Loucy (cell line): ENCODE measurements at regions not wholly inside any gene's neighbourhood (a gene's known extent, or its start where the extent isn't known, plus 50 kb on each side); places are given as distances from the start of the nearest gene placed in this dataset.

Experiments used
- H2AFZ ChIP-seq: fragments of 200-600 bp; sonication (generic); 2 replicates; pipeline ENCODE4 v1.6.0; 2016; ENCODE audit warnings: antibody characterized with exemption, mild to moderate bottlenecking, low read length, moderate library complexity
- H3F3A ChIP-seq: fragments of 200-600 bp; 2 replicates; pipeline ENCODE4 v1.6.0; 2016; ENCODE audit warnings: antibody characterized with exemption, low read depth, mild to moderate bottlenecking
- H3K27me3 ChIP-seq: fragments of 200-600 bp; sonication (generic); 2 replicates; pipeline ENCODE4 v1.6.1; 2014; ENCODE audit warnings: low read length, mild to moderate bottlenecking; ENCODE audit not compliant: insufficient read depth, poor library complexity, severe bottlenecking
- H3K36me3 ChIP-seq: fragments of 200-600 bp; sonication (generic); 2 replicates; pipeline ENCODE4 v1.6.1; 2016; ENCODE audit warnings: low read length; ENCODE audit not compliant: insufficient read depth
- H3K4me1 ChIP-seq: fragments of 200-600 bp; sonication (generic); 2 replicates; pipeline ENCODE4 v1.5.1; 2014; ENCODE audit warnings: low read length, mild to moderate bottlenecking; ENCODE audit not compliant: insufficient read depth, poor library complexity, severe bottlenecking
- H3K4me2 ChIP-seq: fragments of 200-600 bp; sonication (generic); 2 replicates; pipeline ENCODE4 v1.6.0; 2014; ENCODE audit warnings: antibody characterized with exemption, low read length, low read depth, mild to moderate bottlenecking; ENCODE audit not compliant: poor library complexity, severe bottlenecking
- H3K4me3 ChIP-seq: fragments of 200-600 bp; sonication (generic); 2 replicates; pipeline ENCODE4 v1.5.1; 2014; ENCODE audit warnings: low read length, mild to moderate bottlenecking, mixed read lengths; ENCODE audit not compliant: poor library complexity, severe bottlenecking
- H3K79me2 ChIP-seq: fragments of 200-600 bp; sonication (generic); 2 replicates; pipeline ENCODE4 v1.6.1; 2014; ENCODE audit warnings: low read length; ENCODE audit not compliant: insufficient read depth
- H3K9ac ChIP-seq: fragments of 200-600 bp; sonication (generic); 2 replicates; pipeline ENCODE4 v1.6.0; 2014; ENCODE audit warnings: mild to moderate bottlenecking, low read depth, low read length, moderate library complexity; ENCODE audit not compliant: poor library complexity, severe bottlenecking
- H3K9me2 ChIP-seq: fragments of 200-600 bp; sonication (generic); replicated peaks from 2 replicates; pipeline ENCODE4 v1.6.1; 2016; ENCODE audit warnings: low read depth, low read length, mixed read lengths
- H3K9me3 ChIP-seq: fragments of 200-600 bp; sonication (generic); 2 replicates; pipeline ENCODE4 v1.6.1; 2014; ENCODE audit warnings: mild to moderate bottlenecking, antibody characterized with exemption, low read length, low read depth; ENCODE audit not compliant: insufficient read depth
- H4K20me1 ChIP-seq: fragments of 200-600 bp; sonication (generic); 2 replicates; pipeline ENCODE4 v1.6.0; 2014; ENCODE audit warnings: antibody characterized with exemption, low read length, mild to moderate bottlenecking; ENCODE audit not compliant: insufficient read depth, poor library complexity, severe bottlenecking
- CTCF ChIP-seq: fragments of 200-600 bp; sonication (generic); conservative IDR thresholded peaks from 2 replicates; pipeline ENCODE4 v1.5.1; 2014; ENCODE audit warnings: mild to moderate bottlenecking, antibody characterized with exemption, low read length
- EZH2phosphoT487 ChIP-seq: fragments of 200-600 bp; IDR thresholded peaks from 2 replicates; pipeline ENCODE4 v1.6.1; 2018; ENCODE audit warnings: antibody characterized with exemption, mild to moderate bottlenecking, moderate library complexity, borderline replicate concordance

DNA sequence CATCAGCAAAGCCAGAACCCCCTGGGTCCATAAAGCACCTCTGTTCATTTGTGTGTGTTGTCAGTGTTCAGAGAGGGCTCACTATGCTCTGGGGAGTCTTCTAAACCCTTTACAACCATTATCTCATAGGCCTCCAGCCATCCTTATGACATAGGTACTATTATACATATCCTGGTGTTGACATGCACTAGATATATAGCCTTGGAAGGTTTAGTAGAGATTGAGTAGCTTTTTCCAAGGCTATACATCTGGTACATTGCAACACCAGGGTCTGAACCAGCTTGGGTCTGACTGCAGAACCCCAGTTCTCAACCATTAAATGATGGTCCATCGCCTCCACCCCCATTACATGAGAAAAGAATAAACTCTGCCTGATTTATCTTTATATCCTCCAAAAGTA, 253.6 kb upstream of the MKLN1 start:
- Histone ChIP-seq H2AFZ (no peak overlapping the region), H3K4me3 (no peak overlapping the region), H3K9me3 (no peaks in the 10 kb centered on the region), H4K20me1 (no peaks in the 10 kb centered on the region), H3K36me3 (no peaks in the 10 kb centered on the region), H3F3A (no peaks in the 10 kb centered on the region), H3K9me2 (no peaks in the 10 kb centered on the region), H3K4me1 (no peaks in the 10 kb centered on the region), H3K79me2 (no peaks in the 10 kb centered on the region), H3K27me3 (no peaks in the 10 kb centered on the region), H3K9ac (no peak overlapping the region), H3K4me2 (no peak overlapping the region)
- no peak for TF ChIP-seq EZH2phosphoT487
- TF ChIP-seq CTCF = no peak

DNA sequence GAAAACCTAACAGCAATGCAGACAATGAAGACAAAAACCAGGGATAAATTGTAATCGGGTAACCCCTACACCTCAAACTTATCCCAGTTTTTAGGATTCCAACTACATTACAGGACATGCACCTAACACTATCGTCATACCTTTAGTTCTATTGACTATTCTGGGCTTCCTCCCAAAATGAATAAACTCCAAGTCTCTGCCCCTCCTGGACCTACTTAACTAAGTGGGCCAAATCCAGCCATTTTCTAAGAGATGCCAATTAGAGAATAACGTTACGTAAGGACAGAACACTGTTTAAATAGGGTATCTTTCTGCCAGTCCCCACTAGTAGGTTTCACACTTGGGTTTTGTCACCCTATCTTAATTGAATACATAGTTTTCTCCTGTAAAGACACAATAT, 253.1 kb upstream of the MKLN1 start:
- no peak for TF ChIP-seq CTCF
- TF ChIP-seq EZH2phosphoT487 = no peak
- no peak overlapping the region for H3K4me3 ChIP-seq
- H3K9me3 ChIP-seq = no peaks in the 10 kb centered on the region
- no peaks in the 10 kb centered on the region for H3K4me1 ChIP-seq
- no peak overlapping the region for H2AFZ ChIP-seq
- H3K27me3 ChIP-seq = no peaks in the 10 kb centered on the region
- H3K9ac ChIP-seq = no peak overlapping the region
- H3K79me2 ChIP-seq = no peaks in the 10 kb centered on the region
- H3F3A ChIP-seq = no peaks in the 10 kb centered on the region
- H3K36me3 ChIP-seq = no peaks in the 10 kb centered on the region
- H3K4me2 ChIP-seq = no peak overlapping the region
- H3K9me2 ChIP-seq = no peaks in the 10 kb centered on the region
- H4K20me1 ChIP-seq = no peaks in the 10 kb centered on the region

DNA sequence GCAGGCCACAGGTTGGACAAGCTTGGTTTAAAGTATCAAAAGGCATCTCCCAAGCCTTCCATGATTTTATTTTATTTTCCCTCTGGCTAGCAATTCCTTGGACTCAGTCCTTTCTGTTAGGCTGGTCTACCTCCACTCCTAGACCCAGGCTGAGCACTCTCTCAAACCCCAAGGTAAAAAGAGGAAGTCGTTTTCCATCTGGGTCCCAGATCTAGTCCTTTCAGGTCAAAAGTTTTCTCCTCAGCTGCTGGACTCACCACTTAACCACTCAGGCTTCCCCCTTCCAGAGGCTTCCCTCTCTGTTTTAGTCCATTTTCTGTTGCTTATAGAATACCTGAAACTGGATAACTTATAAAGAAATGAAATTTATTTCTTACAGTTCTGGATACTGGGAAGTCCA, 252.3 kb upstream of the MKLN1 start:
- no peak overlapping the region for H3K4me2 ChIP-seq
- H3K4me3 ChIP-seq = no peak overlapping the region
- TF ChIP-seq EZH2phosphoT487 = no peak
- TF ChIP-seq CTCF = no peak
- no peaks in the 10 kb centered on the region for H3K27me3 ChIP-seq
- H3K9me3 ChIP-seq = no peaks in the 10 kb centered on the region
- no peaks in the 10 kb centered on the region for H3K79me2 ChIP-seq
- no peaks in the 10 kb centered on the region for H3K9me2 ChIP-seq
- no peaks in the 10 kb centered on the region for H3K36me3 ChIP-seq
- no peak overlapping the region for H3K9ac ChIP-seq
- no peaks in the 10 kb centered on the region for H3F3A ChIP-seq
- H3K4me1 ChIP-seq = no peaks in the 10 kb centered on the region
- no peaks in the 10 kb centered on the region for H4K20me1 ChIP-seq
- H2AFZ ChIP-seq = no peak overlapping the region
